Loucy (cell line): ENCODE measurements at regions not wholly inside any gene's neighbourhood (a gene's known extent, or its start where the extent isn't known, plus 50 kb on each side); places are given as distances from the start of the nearest gene placed in this dataset.

Experiments used
- H2AFZ ChIP-seq: fragments of 200-600 bp; sonication (generic); 2 replicates; pipeline ENCODE4 v1.6.0; 2016; ENCODE audit warnings: antibody characterized with exemption, mild to moderate bottlenecking, low read length, moderate library complexity
- H3F3A ChIP-seq: fragments of 200-600 bp; 2 replicates; pipeline ENCODE4 v1.6.0; 2016; ENCODE audit warnings: antibody characterized with exemption, low read depth, mild to moderate bottlenecking
- H3K27me3 ChIP-seq: fragments of 200-600 bp; sonication (generic); 2 replicates; pipeline ENCODE4 v1.6.1; 2014; ENCODE audit warnings: low read length, mild to moderate bottlenecking; ENCODE audit not compliant: insufficient read depth, poor library complexity, severe bottlenecking
- H3K36me3 ChIP-seq: fragments of 200-600 bp; sonication (generic); 2 replicates; pipeline ENCODE4 v1.6.1; 2016; ENCODE audit warnings: low read length; ENCODE audit not compliant: insufficient read depth
- H3K4me1 ChIP-seq: fragments of 200-600 bp; sonication (generic); 2 replicates; pipeline ENCODE4 v1.5.1; 2014; ENCODE audit warnings: low read length, mild to moderate bottlenecking; ENCODE audit not compliant: insufficient read depth, poor library complexity, severe bottlenecking
- H3K4me2 ChIP-seq: fragments of 200-600 bp; sonication (generic); 2 replicates; pipeline ENCODE4 v1.6.0; 2014; ENCODE audit warnings: antibody characterized with exemption, low read length, low read depth, mild to moderate bottlenecking; ENCODE audit not compliant: poor library complexity, severe bottlenecking
- H3K4me3 ChIP-seq: fragments of 200-600 bp; sonication (generic); 2 replicates; pipeline ENCODE4 v1.5.1; 2014; ENCODE audit warnings: low read length, mild to moderate bottlenecking, mixed read lengths; ENCODE audit not compliant: poor library complexity, severe bottlenecking
- H3K79me2 ChIP-seq: fragments of 200-600 bp; sonication (generic); 2 replicates; pipeline ENCODE4 v1.6.1; 2014; ENCODE audit warnings: low read length; ENCODE audit not compliant: insufficient read depth
- H3K9ac ChIP-seq: fragments of 200-600 bp; sonication (generic); 2 replicates; pipeline ENCODE4 v1.6.0; 2014; ENCODE audit warnings: mild to moderate bottlenecking, low read depth, low read length, moderate library complexity; ENCODE audit not compliant: poor library complexity, severe bottlenecking
- H3K9me2 ChIP-seq: fragments of 200-600 bp; sonication (generic); replicated peaks from 2 replicates; pipeline ENCODE4 v1.6.1; 2016; ENCODE audit warnings: low read depth, low read length, mixed read lengths
- H3K9me3 ChIP-seq: fragments of 200-600 bp; sonication (generic); 2 replicates; pipeline ENCODE4 v1.6.1; 2014; ENCODE audit warnings: mild to moderate bottlenecking, antibody characterized with exemption, low read length, low read depth; ENCODE audit not compliant: insufficient read depth
- H4K20me1 ChIP-seq: fragments of 200-600 bp; sonication (generic); 2 replicates; pipeline ENCODE4 v1.6.0; 2014; ENCODE audit warnings: antibody characterized with exemption, low read length, mild to moderate bottlenecking; ENCODE audit not compliant: insufficient read depth, poor library complexity, severe bottlenecking
- CTCF ChIP-seq: fragments of 200-600 bp; sonication (generic); conservative IDR thresholded peaks from 2 replicates; pipeline ENCODE4 v1.5.1; 2014; ENCODE audit warnings: mild to moderate bottlenecking, antibody characterized with exemption, low read length
- EZH2phosphoT487 ChIP-seq: fragments of 200-600 bp; IDR thresholded peaks from 2 replicates; pipeline ENCODE4 v1.6.1; 2018; ENCODE audit warnings: antibody characterized with exemption, mild to moderate bottlenecking, moderate library complexity, borderline replicate concordance

- no peaks in the 10 kb centered on the region for H3K79me2 ChIP-seq
- no peaks in the 10 kb centered on the region for H3K27me3 ChIP-seq
- H3K4me1 ChIP-seq, result no peaks in the 10 kb centered on the region
Observed at GRCh38 chr16:51019617-51020016, 131.5 kb downstream of the SALL1 start.

GRCh38 chr16:51017969-51018368, 133.1 kb downstream of the SALL1 start:
- H3K9me2 ChIP-seq, result no peaks in the 10 kb centered on the region
- H4K20me1 ChIP-seq, result no peaks in the 10 kb centered on the region
- TF ChIP-seq CTCF, result no peak
- TF ChIP-seq EZH2phosphoT487, result no peak
- H2AFZ ChIP-seq, result no peak overlapping the region
- no peaks in the 10 kb centered on the region for H3K79me2 ChIP-seq
- no peaks in the 10 kb centered on the region for H3K27me3 ChIP-seq
- no peaks in the 10 kb centered on the region for H3F3A ChIP-seq
- no peaks in the 10 kb centered on the region for H3K4me1 ChIP-seq
- H3K36me3 ChIP-seq, result no peaks in the 10 kb centered on the region
- H3K9ac ChIP-seq, result no peak overlapping the region
- H3K4me3 ChIP-seq, result no peak overlapping the region
- H3K4me2 ChIP-seq, result no peak overlapping the region
- H3K9me3 ChIP-seq, result no peaks in the 10 kb centered on the region; the same call in 1 of the 2 replicates

More at GRCh38 chr16:51019617-51020016, 131.5 kb downstream of the SALL1 start:
- H2AFZ ChIP-seq, result no peak overlapping the region
- no peaks in the 10 kb centered on the region for H3K9me2 ChIP-seq
- no peaks in the 10 kb centered on the region for H3K36me3 ChIP-seq
- no peaks in the 10 kb centered on the region for H3K9me3 ChIP-seq
- H3K4me2 ChIP-seq, result no peak overlapping the region
- H3K9ac ChIP-seq, result no peak overlapping the region
- no peak overlapping the region for H3K4me3 ChIP-seq
- H3F3A ChIP-seq, result no peaks in the 10 kb centered on the region
- no peak for TF ChIP-seq EZH2phosphoT487
- no peak for TF ChIP-seq CTCF
- no peaks in the 10 kb centered on the region for H4K20me1 ChIP-seq

GRCh38 chr16:51012396-51012795, 138.7 kb downstream of the SALL1 start:
- no peak for TF ChIP-seq EZH2phosphoT487

GRCh38 chr16:51010817-51011216, 140.3 kb downstream of the SALL1 start:
- Histone ChIP-seq H2AFZ (no peak overlapping the region), H3K9ac (no peak overlapping the region), H3K4me2 (no peak overlapping the region), H3K36me3 (no peaks in the 10 kb centered on the region), H4K20me1 (no peaks in the 10 kb centered on the region), H3K9me2 (no peaks in the 10 kb centered on the region), H3K4me1 (no peaks in the 10 kb centered on the region), H3F3A (no peaks in the 10 kb centered on the region), H3K79me2 (no peaks in the 10 kb centered on the region), H3K27me3 (no peaks in the 10 kb centered on the region), H3K4me3 (no peak overlapping the region), H3K9me3 (no peaks in the 10 kb centered on the region; the same call in 1 of the 2 replicates)
- no peak for TF ChIP-seq CTCF
- TF ChIP-seq EZH2phosphoT487, result no peak

More at GRCh38 chr16:51012396-51012795, 138.7 kb downstream of the SALL1 start:
- no peaks in the 10 kb centered on the region for H3K36me3 ChIP-seq
- no peaks in the 10 kb centered on the region for H3K4me1 ChIP-seq
- H3K9me3 ChIP-seq, result no peaks in the 10 kb centered on the region; the same call in 1 of the 2 replicates
- no peak overlapping the region for H3K4me2 ChIP-seq
- no peak overlapping the region for H2AFZ ChIP-seq
- no peaks in the 10 kb centered on the region for H3K9me2 ChIP-seq
- no peaks in the 10 kb centered on the region for H3F3A ChIP-seq
- no peaks in the 10 kb centered on the region for H3K79me2 ChIP-seq
- no peaks in the 10 kb centered on the region for H4K20me1 ChIP-seq
- no peaks in the 10 kb centered on the region for H3K27me3 ChIP-seq
- H3K4me3 ChIP-seq, result no peak overlapping the region
- H3K9ac ChIP-seq, result no peak overlapping the region
